GM19328 (cell line): ENCODE measurements at regions not wholly inside any gene's neighbourhood (a gene's known extent, or its start where the extent isn't known, plus 50 kb on each side); places are given as distances from the start of the nearest gene placed in this dataset.
"Not testable (repeated sequence)": the region's sequence is repeated elsewhere in the genome, so short reads cannot be mapped to it uniquely, and the experiment has no call there.

Experiments used
- ATAC-seq: cut with Tn5 transposase; IDR thresholded peaks from one replicate; pipeline ENCODE4 v1.9.1; 2021; ENCODE audit warnings: mild to moderate bottlenecking, moderate library complexity; ENCODE audit not compliant: unreplicated experiment

DNA sequence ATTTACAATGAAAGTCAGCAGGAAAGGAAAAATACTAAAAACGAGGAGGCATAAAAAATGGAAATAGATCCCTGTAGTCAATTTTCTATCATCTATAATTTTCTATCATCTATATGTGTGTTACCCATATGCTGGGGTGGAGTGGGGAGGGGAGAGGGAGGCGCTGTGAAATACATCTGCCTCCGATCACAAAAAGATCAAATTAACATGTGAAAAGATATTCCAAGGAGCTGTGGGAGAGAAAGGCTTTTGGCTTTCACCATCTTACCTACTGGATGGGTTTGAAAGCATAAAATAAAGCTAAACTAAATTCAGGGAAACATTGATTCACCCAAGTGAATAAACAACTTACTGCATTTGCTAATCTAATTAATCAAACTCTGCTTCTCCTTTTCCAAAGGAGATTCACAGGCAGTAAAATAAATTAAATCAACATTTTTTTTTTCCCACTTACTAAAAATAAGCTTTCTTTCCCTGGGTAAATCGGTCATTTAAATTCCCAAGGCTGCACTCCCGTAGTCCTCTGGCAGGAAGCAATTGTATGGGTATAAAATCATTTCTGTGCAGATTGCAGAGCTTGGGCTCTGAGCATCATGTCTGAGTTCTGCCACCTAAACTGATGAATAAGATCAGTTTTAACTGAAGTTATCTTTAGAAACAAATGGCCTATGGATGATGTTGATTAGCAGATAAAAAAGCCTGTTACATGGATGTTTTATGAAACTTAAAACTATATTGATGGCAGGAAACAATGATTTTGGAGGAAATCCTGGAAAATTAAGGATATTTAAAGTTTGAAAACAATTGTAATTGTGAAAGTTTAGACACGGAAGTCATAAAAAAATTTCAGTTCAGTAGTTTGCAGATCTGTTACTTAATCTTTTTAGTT is 147.9 kb downstream of the SOX4 start:
- ATAC-seq, result no peak

- no peak for ATAC-seq
Observed at GRCh38 chr6:21742238-21742660, 148.7 kb downstream of the SOX4 start.

DNA sequence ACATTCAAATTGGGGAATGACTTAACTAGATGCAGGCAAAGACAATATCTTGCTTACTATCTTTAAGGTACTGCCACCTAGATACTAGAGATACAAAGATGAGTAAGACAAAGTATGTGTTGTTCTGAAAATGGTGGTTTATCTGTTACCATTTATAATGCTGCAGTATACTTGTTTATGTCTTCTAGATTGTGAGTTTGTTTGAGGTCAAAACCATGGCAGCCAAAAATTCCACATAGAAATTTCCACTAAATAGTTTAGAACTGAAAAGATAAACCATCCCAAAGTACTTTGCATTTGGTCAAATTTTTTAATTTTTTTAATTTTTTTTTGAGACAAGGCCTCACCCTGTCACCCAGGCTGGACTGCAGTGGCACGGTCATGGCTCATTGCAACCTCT is 150.8 kb downstream of the SOX4 start:
- ATAC-seq, result no peak

DNA sequence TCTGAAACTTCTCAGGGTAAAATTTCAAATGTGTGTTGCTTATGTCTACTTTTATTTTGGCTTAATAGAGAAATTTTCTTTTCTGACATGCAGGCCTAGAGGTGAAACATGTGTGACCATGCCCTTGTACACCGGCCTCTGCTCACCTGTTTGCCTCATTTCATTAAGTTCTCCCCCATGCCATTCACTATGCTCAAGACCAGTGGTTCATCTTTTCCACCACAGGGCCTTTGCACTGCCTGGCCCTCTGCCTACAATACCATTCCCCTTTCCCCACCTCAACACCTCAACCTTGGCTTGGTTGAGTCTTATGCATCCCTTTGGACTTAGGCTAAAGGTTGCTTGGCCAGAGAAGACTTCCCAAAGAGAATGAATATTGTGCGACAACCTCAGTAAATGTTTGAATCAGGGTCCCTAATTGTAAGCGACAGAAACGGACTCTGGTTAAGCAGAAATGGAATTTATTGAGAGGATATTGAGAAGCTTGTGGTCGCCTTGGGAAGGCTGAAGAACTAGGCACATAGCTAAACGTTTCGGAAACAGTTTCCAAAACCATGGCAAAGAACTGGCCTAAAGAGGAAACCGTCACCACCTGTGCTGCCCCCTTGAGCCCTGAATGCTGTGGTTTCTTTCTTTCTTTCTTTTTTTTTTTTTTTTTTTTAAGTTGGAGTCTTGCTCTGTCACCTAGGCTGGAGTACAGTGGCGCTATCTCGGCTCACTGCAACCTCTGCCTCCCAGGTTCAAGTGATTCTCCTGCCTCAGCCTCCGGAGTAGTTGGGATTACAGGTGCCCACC is 152.2 kb downstream of the SOX4 start:
- no peak for ATAC-seq

- no peak for ATAC-seq
Observed at GRCh38 chr6:21747441-21747840, 153.9 kb downstream of the SOX4 start.

- ATAC-seq, result no peak
Observed at GRCh38 chr6:21748343-21749056, 154.9 kb downstream of the SOX4 start.

- no peak for ATAC-seq
Observed at GRCh38 chr6:21749754-21750153, 156.2 kb downstream of the SOX4 start.

DNA sequence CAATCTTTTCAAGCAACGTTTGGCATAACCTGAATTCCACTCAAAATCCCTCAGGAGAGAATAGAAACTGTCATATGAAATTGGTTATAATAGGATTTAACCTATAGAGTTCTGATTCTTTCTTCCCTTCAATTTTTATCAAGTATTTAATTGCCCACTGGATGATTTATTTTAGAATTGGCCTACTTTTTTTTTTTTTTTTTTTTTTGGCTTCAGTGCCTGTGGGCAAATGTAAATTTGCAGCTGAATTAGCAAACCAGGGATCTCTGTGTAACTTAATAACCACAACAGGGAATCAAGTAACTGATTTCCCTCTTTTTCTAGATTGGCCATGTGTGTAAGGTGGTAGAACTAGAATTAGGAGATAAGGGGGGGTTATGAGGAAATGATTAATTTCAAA is 157.0 kb downstream of the SOX4 start:
- no peak for ATAC-seq

- no peak for ATAC-seq
Observed at GRCh38 chr6:21751608-21752007, 158.1 kb downstream of the SOX4 start.

- no peak for ATAC-seq
Observed at GRCh38 chr6:21752054-21752811, 158.7 kb downstream of the SOX4 start.

- ATAC-seq, result no peak
Observed at GRCh38 chr6:21753241-21754108, 159.9 kb downstream of the SOX4 start.

GRCh38 chr6:21754891-21755290 is 161.3 kb downstream of the SOX4 start:
- no peak for ATAC-seq

- no peak for ATAC-seq
Observed at GRCh38 chr6:21756487-21756886, 162.9 kb downstream of the SOX4 start.

- ATAC-seq, result not testable (repeated sequence)
Observed at GRCh38 chr6:21757392-21757791, 163.8 kb downstream of the SOX4 start.

DNA sequence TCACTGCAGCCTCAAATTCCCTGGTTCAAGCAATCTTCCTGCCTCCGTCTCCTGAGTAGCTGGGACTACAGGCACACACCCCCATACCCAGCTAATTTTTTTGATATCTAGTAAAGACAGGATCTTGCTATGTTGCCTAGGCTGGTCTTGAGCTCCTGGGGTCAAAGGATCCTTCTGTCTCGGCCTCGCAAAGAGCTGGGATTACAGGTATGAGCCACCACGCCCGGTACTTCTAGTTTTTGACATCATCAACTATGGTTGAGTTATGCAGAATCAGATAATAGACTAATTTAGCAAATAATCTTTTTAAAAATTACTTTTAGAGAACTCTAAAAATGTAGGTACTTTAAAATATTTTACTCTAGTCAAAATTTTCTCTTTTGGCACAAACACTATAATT is 166.2 kb downstream of the SOX4 start:
- no peak for ATAC-seq

DNA sequence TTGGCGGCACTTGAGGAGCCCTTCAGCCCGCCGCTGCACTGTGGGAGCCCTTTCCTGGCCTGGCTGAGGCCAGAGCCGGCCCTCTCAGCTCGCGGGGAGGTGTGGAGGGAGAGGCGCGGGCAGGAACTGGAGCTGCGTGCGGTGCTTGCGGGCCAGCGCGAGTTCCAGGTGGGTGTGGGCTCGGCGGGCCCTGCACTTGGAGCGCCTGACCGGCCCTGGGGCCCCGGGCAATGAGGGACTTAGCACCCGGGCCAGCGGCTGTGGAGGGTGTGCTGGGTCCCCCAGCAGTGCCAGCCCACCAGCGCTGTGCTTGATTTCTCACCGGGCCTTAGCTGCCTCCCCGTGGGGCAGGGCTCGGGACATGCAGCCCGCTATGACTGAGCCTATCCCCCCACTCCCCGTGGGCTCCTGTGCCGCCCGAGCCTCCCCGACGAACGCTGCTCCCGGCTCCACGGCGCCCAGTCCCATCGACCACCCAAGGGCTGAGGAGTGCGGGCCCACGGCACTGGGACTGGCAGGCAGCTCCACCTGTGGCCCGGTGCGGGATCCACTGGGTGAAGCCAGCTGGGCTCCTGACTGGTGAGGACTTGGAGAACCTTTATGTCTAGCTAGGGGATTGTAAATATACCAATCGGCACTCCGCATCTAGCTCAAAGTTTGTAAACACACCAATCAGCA is 167.6 kb downstream of the SOX4 start:
- ATAC-seq, result not testable (repeated sequence)

DNA sequence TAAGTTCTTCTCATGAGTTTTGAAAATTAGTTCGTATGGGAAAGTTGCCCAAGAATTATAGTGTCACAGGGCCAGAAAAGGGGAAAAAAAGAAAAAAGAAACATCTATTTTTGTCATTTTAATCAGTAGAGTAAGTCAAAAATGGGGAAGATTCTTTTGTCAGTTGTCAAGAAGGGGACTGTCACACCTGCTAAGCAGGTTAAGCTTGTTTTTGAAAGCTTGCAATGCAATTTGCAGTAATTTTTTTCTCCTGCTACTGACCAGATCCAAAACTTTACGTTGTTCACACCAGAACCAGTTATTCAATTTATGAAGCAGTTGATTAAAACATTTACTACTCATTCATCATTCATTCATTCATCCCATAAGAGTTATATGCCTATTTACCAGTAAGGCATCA is 171.4 kb downstream of the SOX4 start:
- no peak for ATAC-seq

DNA sequence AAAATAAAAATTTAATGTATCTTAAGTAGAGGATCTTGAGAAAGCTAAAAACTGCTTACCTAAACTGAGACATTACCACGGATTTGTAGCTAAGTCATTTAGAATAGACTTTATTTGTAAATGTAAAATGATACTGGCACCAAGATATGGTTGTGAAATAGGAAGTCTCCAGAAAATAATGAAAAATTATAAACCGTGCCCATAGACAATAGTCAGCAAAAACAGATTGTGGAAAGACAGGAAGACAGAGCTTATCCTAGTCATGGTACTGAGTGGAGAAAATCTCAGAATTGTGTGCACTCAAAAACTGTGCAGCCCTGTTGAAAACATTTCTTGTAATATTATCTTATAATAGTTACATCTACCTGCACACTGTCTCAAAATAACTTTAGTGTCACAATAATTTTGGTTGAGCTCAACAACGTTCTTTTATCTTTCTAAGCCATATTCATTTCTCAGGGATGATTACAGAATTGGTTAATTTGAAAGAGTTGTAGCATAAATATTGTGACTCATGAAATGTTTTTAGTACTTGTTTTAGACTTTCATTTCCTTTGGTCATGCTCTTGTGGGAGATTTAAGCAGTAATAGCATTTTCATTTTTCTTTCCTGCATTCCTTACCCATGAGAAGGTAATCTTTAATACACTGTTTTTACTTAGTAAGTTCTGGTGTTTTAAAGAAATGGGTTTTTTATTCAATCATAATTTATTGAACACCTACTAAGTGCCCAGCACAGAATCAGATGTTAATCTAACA is 174.5 kb downstream of the SOX4 start:
- ATAC-seq, result no peak
